HEK293 (cell line): ENCODE measurements at regions not wholly inside any gene's neighbourhood (a gene's known extent, or its start where the extent isn't known, plus 50 kb on each side); places are given as distances from the start of the nearest gene placed in this dataset.

Experiments used
- CTCF ChIA-PET: fragments of 350-600 bp; formaldehyde crosslinking; extraction: SDS; loops from one replicate; lab custom pipeline; 2021; ENCODE audit warnings: antibody characterized with exemption; lab: Yijun Ruan, JAX
- POLR2A ChIA-PET: fragments of 300-600 bp; formaldehyde crosslinking; extraction: SDS; loops from one replicate; lab custom pipeline; 2020; ENCODE audit warnings: antibody characterized with exemption, inconsistent platforms; lab: Yijun Ruan, JAX
- H3K27ac ChIP-seq: fragments of 200-500 bp; sonication (Bioruptor generic); 2 replicates; pipeline ENCODE4 v1.5.1; 2014; ENCODE audit warnings: low read depth, low read length, control low read depth, inconsistent platforms; ENCODE audit errors: extremely low read depth
- H3K36me3 ChIP-seq, 2 experiments: fragments of 200-500 bp in 1 of 2; sonication (Bioruptor generic) in 1 of 2; 1 replicate in 1 of 2; 2 replicates in 1 of 2; pipeline ENCODE4 v1.5.1; 2014 to 2017; ENCODE audit warnings: inconsistent platforms in 2 of 2, low read length in 2 of 2; ENCODE audit not compliant: control insufficient read depth in 2 of 2, insufficient read depth in 1 of 2
- H3K4me1 ChIP-seq: fragments of 200-500 bp; sonication (Bioruptor generic); 2 replicates; pipeline ENCODE4 v1.5.1; 2014; ENCODE audit warnings: mild to moderate bottlenecking, low read length, inconsistent platforms; ENCODE audit not compliant: control insufficient read depth, insufficient read depth
- H3K4me3 ChIP-seq: 2 replicates; pipeline ENCODE4 v1.5.1; 2011; ENCODE audit warnings: low read depth, mild to moderate bottlenecking, control low read depth, low read length, moderate library complexity
- H3K9me3 ChIP-seq: fragments of 200-500 bp; sonication (Bioruptor generic); 2 replicates; pipeline ENCODE4 v1.5.1; 2014; ENCODE audit warnings: low read depth, low read length, inconsistent platforms; ENCODE audit not compliant: control insufficient read depth, insufficient read depth
- GLI4 ChIP-seq: fragments of 450-650 bp; formaldehyde crosslinking; IDR thresholded peaks from 2 replicates; pipeline ENCODE4 v1.5.1; 2016; ENCODE audit warnings: missing biosample characterization, missing genetic modification characterization
- RBAK ChIP-seq: fragments of 450-650 bp; formaldehyde crosslinking; IDR thresholded peaks from 2 replicates; pipeline ENCODE4 v1.5.1; 2016; ENCODE audit warnings: missing biosample characterization, missing genetic modification characterization
- REPIN1 ChIP-seq: fragments of 450-650 bp; formaldehyde crosslinking; IDR thresholded peaks from 2 replicates; pipeline ENCODE4 v1.5.1; 2017; ENCODE audit warnings: missing biosample characterization, missing genetic modification characterization, low read depth
- SCRT2 ChIP-seq: fragments of 450-650 bp; formaldehyde crosslinking; IDR thresholded peaks from 2 replicates; pipeline ENCODE4 v1.5.1; 2016; ENCODE audit warnings: missing biosample characterization, missing genetic modification characterization
- SP2 ChIP-seq: fragments of 450-650 bp; formaldehyde crosslinking; IDR thresholded peaks from 2 replicates; pipeline ENCODE4 v1.5.1; 2016; ENCODE audit warnings: missing biosample characterization, missing genetic modification characterization
- SP3 ChIP-seq: fragments of 450-650 bp; formaldehyde crosslinking; IDR thresholded peaks from 2 replicates; pipeline ENCODE4 v1.5.1; 2016; ENCODE audit warnings: missing biosample characterization, missing genetic modification characterization
- ZNF248 ChIP-seq: fragments of 450-650 bp; formaldehyde crosslinking; IDR thresholded peaks from 2 replicates; pipeline ENCODE4 v1.5.1; 2017; ENCODE audit warnings: missing biosample characterization, missing genetic modification characterization
- ZNF324 ChIP-seq: fragments of 450-650 bp; formaldehyde crosslinking; IDR thresholded peaks from 2 replicates; pipeline ENCODE4 v1.5.1; 2016; ENCODE audit warnings: missing biosample characterization, missing genetic modification characterization
- ZNF433 ChIP-seq: fragments of 450-650 bp; formaldehyde crosslinking; IDR thresholded peaks from 2 replicates; pipeline ENCODE4 v1.5.1; 2016; ENCODE audit warnings: missing biosample characterization, missing genetic modification characterization, low read depth
- ZNF623 ChIP-seq: fragments of 450-650 bp; formaldehyde crosslinking; IDR thresholded peaks from 2 replicates; pipeline ENCODE4 v1.5.1; 2016; ENCODE audit warnings: missing biosample characterization, missing genetic modification characterization
- ZNF658 ChIP-seq: fragments of 450-650 bp; formaldehyde crosslinking; IDR thresholded peaks from 2 replicates; pipeline ENCODE4; 2016; ENCODE audit warnings: missing biosample characterization, missing genetic modification characterization
- ZNF785 ChIP-seq: fragments of 450-650 bp; formaldehyde crosslinking; IDR thresholded peaks from 2 replicates; pipeline ENCODE4 v1.5.1; 2016; ENCODE audit warnings: missing biosample characterization, missing genetic modification characterization
- ZNF791 ChIP-seq: fragments of 450-650 bp; formaldehyde crosslinking; IDR thresholded peaks from 2 replicates; pipeline ENCODE4 v1.5.1; 2016; ENCODE audit warnings: missing biosample characterization, missing genetic modification characterization
- ZSCAN16 ChIP-seq: fragments of 450-650 bp; formaldehyde crosslinking; IDR thresholded peaks from 2 replicates; pipeline ENCODE4 v1.5.1; 2016; ENCODE audit warnings: missing biosample characterization, missing genetic modification characterization
- ZSCAN23 ChIP-seq: fragments of 450-650 bp; formaldehyde crosslinking; IDR thresholded peaks from 2 replicates; pipeline ENCODE4 v1.5.1; 2016; ENCODE audit warnings: missing biosample characterization, missing genetic modification characterization
- ZXDB ChIP-seq: fragments of 450-650 bp; formaldehyde crosslinking; IDR thresholded peaks from 2 replicates; pipeline ENCODE4 v1.5.1; 2016; ENCODE audit warnings: missing biosample characterization, missing genetic modification characterization
- TF ChIP-seq, protein P1 (sequence below): fragments of 450-650 bp; formaldehyde crosslinking; IDR thresholded peaks from 2 replicates; pipeline ENCODE4 v1.5.1; 2016; ENCODE audit warnings: missing biosample characterization, missing genetic modification characterization
- TF ChIP-seq, protein P2 (sequence below): fragments of 450-650 bp; formaldehyde crosslinking; IDR thresholded peaks from 2 replicates; pipeline ENCODE4 v1.5.1; 2017; ENCODE audit warnings: missing biosample characterization, missing genetic modification characterization
- TF ChIP-seq, protein P3 (sequence below): fragments of 450-650 bp; formaldehyde crosslinking; IDR thresholded peaks from 2 replicates; pipeline ENCODE4 v1.5.0; 2017; ENCODE audit warnings: missing biosample characterization, missing genetic modification characterization, borderline replicate concordance
- TF ChIP-seq, protein P4 (sequence below): fragments of 450-650 bp; formaldehyde crosslinking; IDR thresholded peaks from 2 replicates; pipeline ENCODE4 v1.5.1; 2017; ENCODE audit warnings: missing biosample characterization, missing genetic modification characterization
- TF ChIP-seq, protein P5 (sequence below): fragments of 450-650 bp; formaldehyde crosslinking; IDR thresholded peaks from 2 replicates; pipeline ENCODE4 v1.5.1; 2016; ENCODE audit warnings: missing biosample characterization, missing genetic modification characterization, low read depth
- TF ChIP-seq, protein P6 (sequence below): fragments of 450-650 bp; formaldehyde crosslinking; IDR thresholded peaks from 2 replicates; pipeline ENCODE4 v1.5.1; 2017; ENCODE audit warnings: missing biosample characterization, missing genetic modification characterization
- TF ChIP-seq, protein P7 (sequence below): fragments of 450-650 bp; formaldehyde crosslinking; IDR thresholded peaks from 2 replicates; pipeline ENCODE4 v1.5.1; 2016; ENCODE audit warnings: missing biosample characterization, missing genetic modification characterization

DNA sequence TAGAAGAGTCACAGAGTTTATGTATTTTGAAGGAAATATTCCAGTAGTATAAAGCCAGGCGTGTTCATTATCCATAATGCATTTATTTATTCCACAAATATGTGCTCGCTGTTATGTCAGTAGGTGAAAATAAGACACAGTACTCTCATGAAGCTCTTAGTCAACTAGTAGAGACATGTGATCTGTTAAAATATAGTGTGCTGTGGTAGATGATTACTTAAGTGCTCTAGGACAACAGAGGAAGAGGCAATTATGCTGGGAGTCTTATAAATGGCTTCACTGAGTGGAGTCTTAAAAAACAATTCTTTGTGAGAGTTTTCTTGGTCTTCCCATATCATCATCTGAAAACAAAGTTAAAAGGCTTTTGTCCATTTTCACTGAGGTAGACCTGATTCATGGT, 457.3 kb downstream of the XIRP2 start:
- POLR2A ChIA-PET = no interaction called here
- CTCF ChIA-PET = interaction anchor here (1.2 kb wide), 1 partner anchor 12 kb away, joined by 3 read pairs; no protein-coding TSS in a partner anchor
- no peaks in the 10 kb centered on the region for H3K9me3 ChIP-seq
- H3K27ac ChIP-seq = no peak overlapping the region
- no peaks in the 10 kb centered on the region for H3K36me3 ChIP-seq
- H3K4me3 ChIP-seq = no peak overlapping the region
- TF ChIP-seq ZNF791 (tag by site-specific recombination) = no peak
- TF ChIP-seq, protein P1, sequence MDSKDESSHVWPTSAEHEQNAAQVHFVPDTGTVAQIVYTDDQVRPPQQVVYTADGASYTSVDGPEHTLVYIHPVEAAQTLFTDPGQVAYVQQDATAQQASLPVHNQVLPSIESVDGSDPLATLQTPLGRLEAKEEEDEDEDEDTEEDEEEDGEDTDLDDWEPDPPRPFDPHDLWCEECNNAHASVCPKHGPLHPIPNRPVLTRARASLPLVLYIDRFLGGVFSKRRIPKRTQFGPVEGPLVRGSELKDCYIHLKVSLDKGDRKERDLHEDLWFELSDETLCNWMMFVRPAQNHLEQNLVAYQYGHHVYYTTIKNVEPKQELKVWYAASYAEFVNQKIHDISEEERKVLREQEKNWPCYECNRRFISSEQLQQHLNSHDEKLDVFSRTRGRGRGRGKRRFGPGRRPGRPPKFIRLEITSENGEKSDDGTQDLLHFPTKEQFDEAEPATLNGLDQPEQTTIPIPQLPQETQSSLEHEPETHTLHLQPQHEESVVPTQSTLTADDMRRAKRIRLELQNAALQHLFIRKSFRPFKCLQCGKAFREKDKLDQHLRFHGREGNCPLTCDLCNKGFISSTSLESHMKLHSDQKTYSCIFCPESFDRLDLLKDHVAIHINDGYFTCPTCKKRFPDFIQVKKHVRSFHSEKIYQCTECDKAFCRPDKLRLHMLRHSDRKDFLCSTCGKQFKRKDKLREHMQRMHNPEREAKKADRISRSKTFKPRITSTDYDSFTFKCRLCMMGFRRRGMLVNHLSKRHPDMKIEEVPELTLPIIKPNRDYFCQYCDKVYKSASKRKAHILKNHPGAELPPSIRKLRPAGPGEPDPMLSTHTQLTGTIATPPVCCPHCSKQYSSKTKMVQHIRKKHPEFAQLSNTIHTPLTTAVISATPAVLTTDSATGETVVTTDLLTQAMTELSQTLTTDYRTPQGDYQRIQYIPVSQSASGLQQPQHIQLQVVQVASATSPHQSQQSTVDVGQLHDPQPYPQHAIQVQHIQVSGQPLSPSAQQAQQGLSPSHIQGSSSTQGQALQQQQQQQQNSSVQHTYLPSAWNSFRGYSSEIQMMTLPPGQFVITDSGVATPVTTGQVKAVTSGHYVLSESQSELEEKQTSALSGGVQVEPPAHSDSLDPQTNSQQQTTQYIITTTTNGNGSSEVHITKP (tag by site-specific recombination) = no peak
- TF ChIP-seq ZNF658 (tag by site-specific recombination) = no peak
- TF ChIP-seq ZNF433 (tag by site-specific recombination) = no peak
- no peak for TF ChIP-seq ZNF248 (tag by site-specific recombination)
- no peak for TF ChIP-seq SCRT2
- no peak for TF ChIP-seq ZXDB (tag by site-specific recombination)
- TF ChIP-seq ZNF785 = no peak
- TF ChIP-seq, protein P2, sequence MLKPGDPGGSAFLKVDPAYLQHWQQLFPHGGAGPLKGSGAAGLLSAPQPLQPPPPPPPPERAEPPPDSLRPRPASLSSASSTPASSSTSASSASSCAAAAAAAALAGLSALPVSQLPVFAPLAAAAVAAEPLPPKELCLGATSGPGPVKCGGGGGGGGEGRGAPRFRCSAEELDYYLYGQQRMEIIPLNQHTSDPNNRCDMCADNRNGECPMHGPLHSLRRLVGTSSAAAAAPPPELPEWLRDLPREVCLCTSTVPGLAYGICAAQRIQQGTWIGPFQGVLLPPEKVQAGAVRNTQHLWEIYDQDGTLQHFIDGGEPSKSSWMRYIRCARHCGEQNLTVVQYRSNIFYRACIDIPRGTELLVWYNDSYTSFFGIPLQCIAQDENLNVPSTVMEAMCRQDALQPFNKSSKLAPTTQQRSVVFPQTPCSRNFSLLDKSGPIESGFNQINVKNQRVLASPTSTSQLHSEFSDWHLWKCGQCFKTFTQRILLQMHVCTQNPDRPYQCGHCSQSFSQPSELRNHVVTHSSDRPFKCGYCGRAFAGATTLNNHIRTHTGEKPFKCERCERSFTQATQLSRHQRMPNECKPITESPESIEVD = no peak
- no peaks in the 10 kb centered on the region for H3K4me1 ChIP-seq

DNA sequence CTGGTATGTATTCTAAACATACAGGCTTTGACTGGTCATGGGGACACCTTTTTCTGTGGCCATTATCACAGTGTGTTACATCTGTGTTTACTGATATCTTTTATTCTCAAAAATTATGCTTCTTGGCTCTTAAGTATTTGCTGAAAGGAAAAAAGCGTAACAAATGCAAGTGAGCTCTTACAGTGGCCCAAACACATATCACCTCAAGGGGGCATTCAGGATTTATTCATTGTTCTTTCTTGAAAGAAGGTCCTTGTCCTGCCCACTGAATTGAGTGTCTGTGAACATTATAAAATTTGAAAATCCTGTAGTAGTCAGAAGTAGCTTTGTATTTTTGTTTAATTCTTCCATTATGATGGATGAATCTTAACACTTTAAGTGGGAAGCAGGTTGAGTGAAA, 454.5 kb downstream of the XIRP2 start:
- ChIA-PET CTCF (interaction anchor here (0.6 to 2.1 kb wide), 6 partner anchors 11 to 776 kb away, joined by 3 to 11 read pairs (median 4); no protein-coding TSS in a partner anchor), POLR2A (interaction anchor here (0.6 kb wide), 1 partner anchor 445 kb away, joined by 5 read pairs; no protein-coding TSS in a partner anchor)
- no peak overlapping the region for H3K27ac ChIP-seq
- H3K9me3 ChIP-seq = no peaks in the 10 kb centered on the region
- no peaks in the 10 kb centered on the region for H3K4me1 ChIP-seq
- H3K36me3 ChIP-seq = no peaks in the 10 kb centered on the region
- H3K4me3 ChIP-seq = no peak overlapping the region
- TF ChIP-seq, protein P3, sequence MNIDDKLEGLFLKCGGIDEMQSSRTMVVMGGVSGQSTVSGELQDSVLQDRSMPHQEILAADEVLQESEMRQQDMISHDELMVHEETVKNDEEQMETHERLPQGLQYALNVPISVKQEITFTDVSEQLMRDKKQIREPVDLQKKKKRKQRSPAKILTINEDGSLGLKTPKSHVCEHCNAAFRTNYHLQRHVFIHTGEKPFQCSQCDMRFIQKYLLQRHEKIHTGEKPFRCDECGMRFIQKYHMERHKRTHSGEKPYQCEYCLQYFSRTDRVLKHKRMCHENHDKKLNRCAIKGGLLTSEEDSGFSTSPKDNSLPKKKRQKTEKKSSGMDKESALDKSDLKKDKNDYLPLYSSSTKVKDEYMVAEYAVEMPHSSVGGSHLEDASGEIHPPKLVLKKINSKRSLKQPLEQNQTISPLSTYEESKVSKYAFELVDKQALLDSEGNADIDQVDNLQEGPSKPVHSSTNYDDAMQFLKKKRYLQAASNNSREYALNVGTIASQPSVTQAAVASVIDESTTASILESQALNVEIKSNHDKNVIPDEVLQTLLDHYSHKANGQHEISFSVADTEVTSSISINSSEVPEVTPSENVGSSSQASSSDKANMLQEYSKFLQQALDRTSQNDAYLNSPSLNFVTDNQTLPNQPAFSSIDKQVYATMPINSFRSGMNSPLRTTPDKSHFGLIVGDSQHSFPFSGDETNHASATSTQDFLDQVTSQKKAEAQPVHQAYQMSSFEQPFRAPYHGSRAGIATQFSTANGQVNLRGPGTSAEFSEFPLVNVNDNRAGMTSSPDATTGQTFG (tag by site-specific recombination) = no peak
- TF ChIP-seq ZSCAN23 = no peak
- no peak for TF ChIP-seq ZNF623 (tag by site-specific recombination)
- TF ChIP-seq, protein P4, sequence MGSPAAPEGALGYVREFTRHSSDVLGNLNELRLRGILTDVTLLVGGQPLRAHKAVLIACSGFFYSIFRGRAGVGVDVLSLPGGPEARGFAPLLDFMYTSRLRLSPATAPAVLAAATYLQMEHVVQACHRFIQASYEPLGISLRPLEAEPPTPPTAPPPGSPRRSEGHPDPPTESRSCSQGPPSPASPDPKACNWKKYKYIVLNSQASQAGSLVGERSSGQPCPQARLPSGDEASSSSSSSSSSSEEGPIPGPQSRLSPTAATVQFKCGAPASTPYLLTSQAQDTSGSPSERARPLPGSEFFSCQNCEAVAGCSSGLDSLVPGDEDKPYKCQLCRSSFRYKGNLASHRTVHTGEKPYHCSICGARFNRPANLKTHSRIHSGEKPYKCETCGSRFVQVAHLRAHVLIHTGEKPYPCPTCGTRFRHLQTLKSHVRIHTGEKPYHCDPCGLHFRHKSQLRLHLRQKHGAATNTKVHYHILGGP = no peak
- TF ChIP-seq, protein P5, sequence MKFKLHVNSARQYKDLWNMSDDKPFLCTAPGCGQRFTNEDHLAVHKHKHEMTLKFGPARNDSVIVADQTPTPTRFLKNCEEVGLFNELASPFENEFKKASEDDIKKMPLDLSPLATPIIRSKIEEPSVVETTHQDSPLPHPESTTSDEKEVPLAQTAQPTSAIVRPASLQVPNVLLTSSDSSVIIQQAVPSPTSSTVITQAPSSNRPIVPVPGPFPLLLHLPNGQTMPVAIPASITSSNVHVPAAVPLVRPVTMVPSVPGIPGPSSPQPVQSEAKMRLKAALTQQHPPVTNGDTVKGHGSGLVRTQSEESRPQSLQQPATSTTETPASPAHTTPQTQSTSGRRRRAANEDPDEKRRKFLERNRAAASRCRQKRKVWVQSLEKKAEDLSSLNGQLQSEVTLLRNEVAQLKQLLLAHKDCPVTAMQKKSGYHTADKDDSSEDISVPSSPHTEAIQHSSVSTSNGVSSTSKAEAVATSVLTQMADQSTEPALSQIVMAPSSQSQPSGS = no peak
- TF ChIP-seq ZNF324 = no peak
- no peak for TF ChIP-seq SP2 (tag by site-specific recombination)
- TF ChIP-seq SP3 = no peak
- no peak for TF ChIP-seq ZSCAN16 (tag by site-specific recombination)
- TF ChIP-seq, protein P6, sequence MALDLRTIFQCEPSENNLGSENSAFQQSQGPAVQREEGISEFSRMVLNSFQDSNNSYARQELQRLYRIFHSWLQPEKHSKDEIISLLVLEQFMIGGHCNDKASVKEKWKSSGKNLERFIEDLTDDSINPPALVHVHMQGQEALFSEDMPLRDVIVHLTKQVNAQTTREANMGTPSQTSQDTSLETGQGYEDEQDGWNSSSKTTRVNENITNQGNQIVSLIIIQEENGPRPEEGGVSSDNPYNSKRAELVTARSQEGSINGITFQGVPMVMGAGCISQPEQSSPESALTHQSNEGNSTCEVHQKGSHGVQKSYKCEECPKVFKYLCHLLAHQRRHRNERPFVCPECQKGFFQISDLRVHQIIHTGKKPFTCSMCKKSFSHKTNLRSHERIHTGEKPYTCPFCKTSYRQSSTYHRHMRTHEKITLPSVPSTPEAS (tag by site-specific recombination) = no peak
- TF ChIP-seq, protein P7, sequence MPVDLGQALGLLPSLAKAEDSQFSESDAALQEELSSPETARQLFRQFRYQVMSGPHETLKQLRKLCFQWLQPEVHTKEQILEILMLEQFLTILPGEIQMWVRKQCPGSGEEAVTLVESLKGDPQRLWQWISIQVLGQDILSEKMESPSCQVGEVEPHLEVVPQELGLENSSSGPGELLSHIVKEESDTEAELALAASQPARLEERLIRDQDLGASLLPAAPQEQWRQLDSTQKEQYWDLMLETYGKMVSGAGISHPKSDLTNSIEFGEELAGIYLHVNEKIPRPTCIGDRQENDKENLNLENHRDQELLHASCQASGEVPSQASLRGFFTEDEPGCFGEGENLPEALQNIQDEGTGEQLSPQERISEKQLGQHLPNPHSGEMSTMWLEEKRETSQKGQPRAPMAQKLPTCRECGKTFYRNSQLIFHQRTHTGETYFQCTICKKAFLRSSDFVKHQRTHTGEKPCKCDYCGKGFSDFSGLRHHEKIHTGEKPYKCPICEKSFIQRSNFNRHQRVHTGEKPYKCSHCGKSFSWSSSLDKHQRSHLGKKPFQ = no peak
- TF ChIP-seq GLI4 (tag by site-specific recombination) = no peak
- TF ChIP-seq RBAK (tag by site-specific recombination) = no peak
- TF ChIP-seq REPIN1 (tag by site-specific recombination) = no peak
